IPS-20b (cell line): ENCODE measurements at regions not wholly inside any gene's neighbourhood (a gene's known extent, or its start where the extent isn't known, plus 50 kb on each side); places are given as distances from the start of the nearest gene placed in this dataset.
"Not testable (repeated sequence)": the region's sequence is repeated elsewhere in the genome, so short reads cannot be mapped to it uniquely, and the experiment has no call there.

Experiments used
- H3K27ac ChIP-seq: one replicate; pipeline ENCODE4 v1.5.1; 2013; ENCODE audit warnings: low read length
- H3K27me3 ChIP-seq: 2 replicates; pipeline ENCODE4 v1.6.1; 2013; ENCODE audit warnings: mild to moderate bottlenecking, low read length, inconsistent platforms; ENCODE audit not compliant: insufficient read depth
- H3K36me3 ChIP-seq: 2 replicates; pipeline ENCODE4 v1.6.1; 2013; ENCODE audit warnings: low read depth, mild to moderate bottlenecking, inconsistent platforms, low read length, moderate library complexity; ENCODE audit not compliant: insufficient read depth
- H3K4me1 ChIP-seq: 2 replicates; pipeline ENCODE4 v1.6.1; 2013; ENCODE audit warnings: mild to moderate bottlenecking, control low read depth, inconsistent platforms, low read length, moderate library complexity; ENCODE audit not compliant: insufficient read depth
- H3K4me3 ChIP-seq: 2 replicates; pipeline ENCODE4 v1.5.1; 2013; ENCODE audit warnings: mild to moderate bottlenecking, low read length, inconsistent platforms
- H3K9ac ChIP-seq: 2 replicates; pipeline ENCODE4 v1.6.1; 2013; ENCODE audit warnings: low read depth, mild to moderate bottlenecking, inconsistent platforms, low read length, moderate library complexity
- H3K9me3 ChIP-seq: 2 replicates; pipeline ENCODE4 v1.6.1; 2013; ENCODE audit warnings: mild to moderate bottlenecking, low read depth, low read length, inconsistent platforms; ENCODE audit not compliant: insufficient read depth

DNA sequence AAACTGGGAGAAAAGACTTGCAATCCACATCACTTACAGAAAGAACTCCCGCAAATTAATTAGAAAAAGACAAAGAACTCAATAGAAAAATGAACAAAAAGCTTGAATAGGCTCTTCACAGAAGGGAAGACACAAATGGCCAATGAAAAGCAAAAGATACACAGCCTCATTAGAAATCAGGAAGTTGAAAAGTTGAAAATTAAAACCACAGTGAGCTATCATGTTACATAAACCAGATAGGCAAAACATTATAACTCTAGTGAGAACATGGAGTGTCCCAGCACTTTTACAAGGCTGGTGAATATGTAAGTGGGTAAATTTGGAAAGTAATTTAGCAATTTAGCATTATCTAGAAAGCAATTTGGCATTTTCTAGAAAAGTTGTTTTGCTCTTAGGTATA, 158.4 kb upstream of the RASSF8 start:
- Histone ChIP-seq H3K9ac (no peak overlapping the region), H3K27me3 (no peaks in the 10 kb centered on the region), H3K36me3 (no peaks in the 10 kb centered on the region), H3K4me3 (no peak overlapping the region), H3K27ac (no peak overlapping the region), H3K4me1 (peaks cover 8% of the 10 kb centered on the region; the same call in 1 of the 2 replicates), H3K9me3 (no peaks in the 10 kb centered on the region; the same call in 1 of the 2 replicates)

GRCh38 chr12:25801734-25802133, 156.7 kb upstream of the RASSF8 start:
- no peaks in the 10 kb centered on the region for H3K27me3 ChIP-seq
- H3K36me3 ChIP-seq = no peaks in the 10 kb centered on the region
- no peak overlapping the region for H3K27ac ChIP-seq
- no peak overlapping the region for H3K9ac ChIP-seq
- H3K9me3 ChIP-seq = no peaks in the 10 kb centered on the region; the same call in 1 of the 2 replicates
- peaks cover 4% of the 10 kb centered on the region; the same call in 1 of the 2 replicates for H3K4me1 ChIP-seq
- no peak overlapping the region for H3K4me3 ChIP-seq

- Histone ChIP-seq H3K9ac (no peak overlapping the region), H3K9me3 (no peaks in the 10 kb centered on the region; the same call in 1 of the 2 replicates), H3K27ac (no peak overlapping the region), H3K4me3 (0 out of 2 replicates have a peak overlapping the region, but pooled peaks have one; percentile 25), H3K4me1 (peaks cover 4% of the 10 kb centered on the region; the same call in 1 of the 2 replicates), H3K36me3 (no peaks in the 10 kb centered on the region), H3K27me3 (no peaks in the 10 kb centered on the region)
Observed at GRCh38 chr12:25802143-25802542, 156.3 kb upstream of the RASSF8 start.

GRCh38 chr12:25803029-25803664, 155.3 kb upstream of the RASSF8 start:
- not testable (repeated sequence) for H3K4me3 ChIP-seq, H3K36me3 ChIP-seq, H3K9ac ChIP-seq, H3K9me3 ChIP-seq, H3K27me3 ChIP-seq, H3K4me1 ChIP-seq, H3K27ac ChIP-seq

GRCh38 chr12:25804286-25804685, 154.2 kb upstream of the RASSF8 start:
- not testable (repeated sequence) for H3K9ac ChIP-seq, H3K27ac ChIP-seq, H3K27me3 ChIP-seq, H3K4me3 ChIP-seq, H3K9me3 ChIP-seq, H3K36me3 ChIP-seq, H3K4me1 ChIP-seq

GRCh38 chr12:25806271-25806670, 152.2 kb upstream of the RASSF8 start:
- Histone ChIP-seq H3K27me3 (no peaks in the 10 kb centered on the region), H3K27ac (no peak overlapping the region), H3K9ac (no peak overlapping the region), H3K4me1 (peaks cover 4% of the 10 kb centered on the region; the same call in 1 of the 2 replicates), H3K4me3 (no peak overlapping the region), H3K9me3 (no peaks in the 10 kb centered on the region), H3K36me3 (no peaks in the 10 kb centered on the region)

DNA sequence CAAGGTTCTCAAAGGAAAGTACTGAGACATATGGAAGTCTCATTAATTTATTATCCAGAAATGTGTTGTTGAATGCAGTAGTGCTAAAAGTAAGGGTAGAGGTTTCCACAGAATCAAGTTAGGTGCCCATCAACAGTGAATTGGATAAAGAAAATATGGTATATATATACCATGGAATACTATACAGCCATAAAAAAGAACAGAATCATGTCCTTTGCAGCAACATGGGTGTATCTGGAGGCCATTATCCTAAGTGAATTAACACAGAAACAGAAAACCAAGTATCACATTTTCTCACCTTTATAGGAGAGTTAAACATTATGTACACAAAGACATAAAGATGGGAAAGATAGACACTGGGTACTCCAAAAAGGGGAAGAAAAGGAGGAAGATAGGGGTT, 149.9 kb upstream of the RASSF8 start:
- no peaks in the 10 kb centered on the region for H3K4me1 ChIP-seq
- H3K36me3 ChIP-seq = no peaks in the 10 kb centered on the region
- H3K4me3 ChIP-seq = no peak overlapping the region
- no peaks in the 10 kb centered on the region for H3K9me3 ChIP-seq
- no peak overlapping the region for H3K27ac ChIP-seq
- no peak overlapping the region for H3K9ac ChIP-seq
- no peaks in the 10 kb centered on the region for H3K27me3 ChIP-seq

- Histone ChIP-seq H3K27me3 (no peaks in the 10 kb centered on the region), H3K4me3 (no peak overlapping the region), H3K27ac (no peak overlapping the region), H3K4me1 (no peaks in the 10 kb centered on the region), H3K9me3 (no peaks in the 10 kb centered on the region), H3K9ac (no peak overlapping the region), H3K36me3 (no peaks in the 10 kb centered on the region)
Observed at GRCh38 chr12:25810683-25811082, 147.8 kb upstream of the RASSF8 start.

GRCh38 chr12:25811656-25812126, 146.8 kb upstream of the RASSF8 start:
- no peaks in the 10 kb centered on the region for H3K4me1 ChIP-seq
- no peak overlapping the region for H3K27ac ChIP-seq
- no peak overlapping the region for H3K9ac ChIP-seq
- H3K4me3 ChIP-seq = no peak overlapping the region
- no peaks in the 10 kb centered on the region for H3K36me3 ChIP-seq
- H3K27me3 ChIP-seq = no peaks in the 10 kb centered on the region
- H3K9me3 ChIP-seq = no peaks in the 10 kb centered on the region

GRCh38 chr12:25812295-25812694, 146.2 kb upstream of the RASSF8 start:
- Histone ChIP-seq H3K27ac (no peak overlapping the region), H3K27me3 (no peaks in the 10 kb centered on the region), H3K4me1 (no peaks in the 10 kb centered on the region), H3K4me3 (no peak overlapping the region), H3K9me3 (no peaks in the 10 kb centered on the region), H3K36me3 (no peaks in the 10 kb centered on the region), H3K9ac (no peak overlapping the region)

DNA sequence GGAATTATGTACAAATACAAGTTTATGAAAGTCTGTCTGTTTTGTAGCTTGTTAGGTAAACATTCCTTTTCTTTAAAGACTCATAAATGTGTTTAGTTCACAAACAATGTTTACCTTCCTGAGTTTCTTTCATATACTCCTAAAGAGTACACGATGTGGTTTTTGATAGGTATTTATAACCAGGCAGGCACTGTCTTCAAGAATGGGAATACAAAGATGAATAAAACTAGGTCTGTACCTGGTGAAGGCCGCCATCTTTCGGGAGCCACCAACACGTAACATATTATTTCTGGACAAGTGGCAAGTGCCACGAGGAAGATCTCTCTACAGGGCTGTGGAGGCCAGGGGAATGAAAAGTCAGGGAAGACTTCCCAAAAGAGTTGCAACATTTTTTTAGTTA, 144.6 kb upstream of the RASSF8 start:
- Histone ChIP-seq H3K27ac (no peak overlapping the region), H3K4me3 (no peak overlapping the region), H3K36me3 (no peaks in the 10 kb centered on the region), H3K9ac (no peak overlapping the region), H3K4me1 (no peaks in the 10 kb centered on the region), H3K9me3 (no peaks in the 10 kb centered on the region), H3K27me3 (no peaks in the 10 kb centered on the region)

- Histone ChIP-seq H3K4me3 (no peak overlapping the region), H3K9me3 (no peaks in the 10 kb centered on the region), H3K4me1 (no peaks in the 10 kb centered on the region), H3K36me3 (no peaks in the 10 kb centered on the region), H3K27ac (no peak overlapping the region), H3K27me3 (no peaks in the 10 kb centered on the region), H3K9ac (no peak overlapping the region)
Observed at GRCh38 chr12:25816637-25817036, 141.8 kb upstream of the RASSF8 start.
